ENCODE measurements at regions not wholly inside any gene's neighbourhood (a gene's known extent, or its start where the extent isn't known, plus 50 kb on each side); places are given as distances from the start of the nearest gene placed in this dataset.

DNA sequence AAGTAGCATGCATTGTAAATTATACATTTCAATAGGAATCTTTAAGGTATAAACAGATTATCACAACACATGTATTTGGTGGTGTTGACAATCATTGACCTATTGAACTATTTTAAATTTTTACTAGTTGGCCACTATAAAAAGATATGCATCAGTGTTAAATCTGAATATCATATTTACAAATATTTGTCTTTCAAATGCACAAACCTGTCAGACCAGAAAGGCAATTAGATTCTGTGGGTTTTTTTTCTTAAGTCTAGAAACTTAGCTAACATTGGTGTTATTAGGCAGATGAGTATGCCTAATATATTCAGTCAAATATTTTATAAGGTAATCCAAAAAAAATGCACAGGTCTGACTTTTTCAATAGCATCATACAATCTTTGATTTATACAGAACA, 241.4 kb upstream of the DGKB start:
- Mint-ChIP-seq H3K4me1 (ENCODE audit: unreplicated experiment) (no peaks in the 10 kb centered on the region), H3K36me3 (ENCODE audit: unreplicated experiment) (no peaks in the 10 kb centered on the region), H3K4me3 (ENCODE audit: unreplicated experiment) (no peak overlapping the region), H3K27ac (ENCODE audit: unreplicated experiment) (no peak overlapping the region), H3K9me3 (ENCODE audit: unreplicated experiment) (peaks cover 4% of the 10 kb centered on the region), H3K27me3 (ENCODE audit: unreplicated experiment) (no peaks in the 10 kb centered on the region)
- TF ChIP-seq, protein P1, sequence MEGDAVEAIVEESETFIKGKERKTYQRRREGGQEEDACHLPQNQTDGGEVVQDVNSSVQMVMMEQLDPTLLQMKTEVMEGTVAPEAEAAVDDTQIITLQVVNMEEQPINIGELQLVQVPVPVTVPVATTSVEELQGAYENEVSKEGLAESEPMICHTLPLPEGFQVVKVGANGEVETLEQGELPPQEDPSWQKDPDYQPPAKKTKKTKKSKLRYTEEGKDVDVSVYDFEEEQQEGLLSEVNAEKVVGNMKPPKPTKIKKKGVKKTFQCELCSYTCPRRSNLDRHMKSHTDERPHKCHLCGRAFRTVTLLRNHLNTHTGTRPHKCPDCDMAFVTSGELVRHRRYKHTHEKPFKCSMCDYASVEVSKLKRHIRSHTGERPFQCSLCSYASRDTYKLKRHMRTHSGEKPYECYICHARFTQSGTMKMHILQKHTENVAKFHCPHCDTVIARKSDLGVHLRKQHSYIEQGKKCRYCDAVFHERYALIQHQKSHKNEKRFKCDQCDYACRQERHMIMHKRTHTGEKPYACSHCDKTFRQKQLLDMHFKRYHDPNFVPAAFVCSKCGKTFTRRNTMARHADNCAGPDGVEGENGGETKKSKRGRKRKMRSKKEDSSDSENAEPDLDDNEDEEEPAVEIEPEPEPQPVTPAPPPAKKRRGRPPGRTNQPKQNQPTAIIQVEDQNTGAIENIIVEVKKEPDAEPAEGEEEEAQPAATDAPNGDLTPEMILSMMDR (IDR thresholded peaks at IDR 0.05): no peak
- no peak for DNase-seq (ENCODE audit: extremely low spot score, unreplicated experiment)

- Mint-ChIP-seq H3K4me3 (ENCODE audit: unreplicated experiment) (no peak overlapping the region), H3K27ac (ENCODE audit: unreplicated experiment) (no peak overlapping the region), H3K27me3 (ENCODE audit: unreplicated experiment) (no peaks in the 10 kb centered on the region), H3K36me3 (ENCODE audit: unreplicated experiment) (no peaks in the 10 kb centered on the region), H3K4me1 (ENCODE audit: unreplicated experiment) (no peaks in the 10 kb centered on the region), H3K9me3 (ENCODE audit: unreplicated experiment) (peaks cover 4% of the 10 kb centered on the region)
- DNase-seq (ENCODE audit: extremely low spot score, unreplicated experiment): no peak
- TF ChIP-seq, protein P1 (IDR thresholded peaks at IDR 0.05): no peak
Observed at GRCh38 chr7:15143121-15143520, 240.6 kb upstream of the DGKB start.

DNA sequence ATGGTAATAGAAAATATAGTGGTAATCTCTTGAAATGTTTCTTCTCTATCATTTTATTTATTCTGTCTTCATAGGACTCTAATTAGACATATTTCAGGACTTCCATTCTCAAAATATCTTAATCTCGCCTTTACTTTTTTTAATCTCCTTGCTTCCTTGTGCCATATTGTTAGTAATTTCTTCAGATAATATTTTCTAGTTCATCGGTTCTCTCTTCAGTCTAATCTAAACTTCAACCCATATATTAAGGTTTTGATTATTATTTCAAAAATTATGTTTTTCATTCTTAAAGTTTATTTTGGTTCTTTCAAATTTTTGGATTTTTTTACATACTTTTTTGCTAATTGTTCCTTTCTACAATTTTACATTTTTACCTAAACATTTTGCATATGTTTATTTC, 237.9 kb upstream of the DGKB start:
- no peak overlapping the region for H3K4me3 Mint-ChIP-seq (ENCODE audit: unreplicated experiment)
- H3K27ac Mint-ChIP-seq (ENCODE audit: unreplicated experiment): no peak overlapping the region
- no peak for DNase-seq (ENCODE audit: extremely low spot score, unreplicated experiment)
- H3K27me3 Mint-ChIP-seq (ENCODE audit: unreplicated experiment): no peaks in the 10 kb centered on the region
- H3K4me1 Mint-ChIP-seq (ENCODE audit: unreplicated experiment): peaks cover 5% of the 10 kb centered on the region
- H3K9me3 Mint-ChIP-seq (ENCODE audit: unreplicated experiment): peaks cover 4% of the 10 kb centered on the region
- H3K36me3 Mint-ChIP-seq (ENCODE audit: unreplicated experiment): no peaks in the 10 kb centered on the region
- TF ChIP-seq, protein P1 (IDR thresholded peaks at IDR 0.05): no peak

DNA sequence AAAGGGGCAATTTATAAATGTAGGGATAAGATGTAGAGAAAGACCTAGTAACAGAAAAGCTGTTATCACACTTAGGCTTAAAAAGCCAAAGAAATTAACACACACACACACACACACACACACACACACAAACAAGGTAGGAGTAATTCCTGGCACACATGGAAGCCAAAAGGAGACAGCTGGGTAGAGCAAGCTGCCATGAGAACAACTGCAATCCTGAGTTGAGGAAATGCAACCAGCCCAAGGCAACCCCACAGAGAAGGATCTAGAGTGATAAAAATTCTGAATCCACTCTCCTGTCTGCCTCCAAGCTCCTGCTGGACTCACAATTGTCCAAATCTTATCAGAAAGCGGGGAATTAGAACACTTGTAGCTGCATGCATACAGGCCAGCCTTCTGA, 229.1 kb upstream of the DGKB start:
- no peak overlapping the region for H3K27ac Mint-ChIP-seq (ENCODE audit: unreplicated experiment)
- TF ChIP-seq, protein P1 (IDR thresholded peaks at IDR 0.05): no peak
- DNase-seq (ENCODE audit: extremely low spot score, unreplicated experiment): no peak

GRCh38 chr7:15130666-15131541, 228.4 kb upstream of the DGKB start:
- DNase-seq (ENCODE audit: extremely low spot score, unreplicated experiment): no peak
- Mint-ChIP-seq H3K27ac (ENCODE audit: unreplicated experiment) (no peak overlapping the region), H3K4me3 (ENCODE audit: unreplicated experiment) (no peak overlapping the region), H3K9me3 (ENCODE audit: unreplicated experiment) (no peaks in the 10 kb centered on the region), H3K4me1 (ENCODE audit: unreplicated experiment) (no peaks in the 10 kb centered on the region), H3K27me3 (ENCODE audit: unreplicated experiment) (no peaks in the 10 kb centered on the region), H3K36me3 (ENCODE audit: unreplicated experiment) (no peaks in the 10 kb centered on the region)
- TF ChIP-seq, protein P1 (IDR thresholded peaks at IDR 0.05): no peak

More for the DNA sequence above, 229.1 kb upstream of the DGKB start:
- H3K27me3 Mint-ChIP-seq (ENCODE audit: unreplicated experiment): no peaks in the 10 kb centered on the region
- H3K4me1 Mint-ChIP-seq (ENCODE audit: unreplicated experiment): peaks cover 1% of the 10 kb centered on the region
- no peaks in the 10 kb centered on the region for H3K9me3 Mint-ChIP-seq (ENCODE audit: unreplicated experiment)
- no peak overlapping the region for H3K4me3 Mint-ChIP-seq (ENCODE audit: unreplicated experiment)
- no peaks in the 10 kb centered on the region for H3K36me3 Mint-ChIP-seq (ENCODE audit: unreplicated experiment)
